Right lobe of liver (tissue), 4 donors: ENCODE measurements at regions not wholly inside any gene's neighbourhood (a gene's known extent, or its start where the extent isn't known, plus 50 kb on each side); places are given as distances from the start of the nearest gene placed in this dataset.

Experiments
- POLR2A ChIP-seq: fragments of 450-650 bp; IDR thresholded peaks from one replicate; pipeline ENCODE4 v1.6.1; 2017; ENCODE audit warnings: antibody characterized with exemption, mild to moderate bottlenecking
- TF ChIP-seq, protein P1 (sequence below), 4 donors: fragments of 200-600 bp in 3 of 4; fragments of 450-650 bp in 1 of 4; IDR thresholded peaks; one replicate each; pipeline versions ENCODE4 v1.5.1 to v1.8.0; 2016 to 2022; ENCODE audit warnings: antibody characterized with exemption in 4 of 4, mild to moderate bottlenecking in 2 of 4
- donor health status: DM: no; HTN: no; CAD: no.
- donor health status: DM: no; HTN: no; CAD: no.
- donor health status: DM: no; HTN: yes; CAD: no.

DNA sequence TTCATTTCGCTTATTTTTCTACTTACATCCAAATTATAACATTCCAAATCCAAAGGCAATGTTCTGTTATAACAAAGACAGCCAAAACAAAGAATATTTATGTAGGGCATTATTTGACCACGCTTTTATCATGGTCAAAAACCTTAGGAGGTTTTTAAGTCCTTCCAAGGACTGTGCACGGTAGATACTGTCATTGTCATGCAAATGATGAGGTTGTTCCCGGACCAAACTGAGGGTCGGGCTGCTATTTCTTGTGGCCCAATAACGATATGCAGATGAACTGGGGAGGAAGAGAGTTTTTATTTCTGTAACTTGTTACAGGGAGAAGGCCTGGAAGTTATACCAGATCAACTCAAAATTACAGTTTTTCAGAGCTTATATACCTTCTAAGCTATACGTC lies 56.6 kb upstream of the STEAP4 start:
- TF ChIP-seq, protein P1, sequence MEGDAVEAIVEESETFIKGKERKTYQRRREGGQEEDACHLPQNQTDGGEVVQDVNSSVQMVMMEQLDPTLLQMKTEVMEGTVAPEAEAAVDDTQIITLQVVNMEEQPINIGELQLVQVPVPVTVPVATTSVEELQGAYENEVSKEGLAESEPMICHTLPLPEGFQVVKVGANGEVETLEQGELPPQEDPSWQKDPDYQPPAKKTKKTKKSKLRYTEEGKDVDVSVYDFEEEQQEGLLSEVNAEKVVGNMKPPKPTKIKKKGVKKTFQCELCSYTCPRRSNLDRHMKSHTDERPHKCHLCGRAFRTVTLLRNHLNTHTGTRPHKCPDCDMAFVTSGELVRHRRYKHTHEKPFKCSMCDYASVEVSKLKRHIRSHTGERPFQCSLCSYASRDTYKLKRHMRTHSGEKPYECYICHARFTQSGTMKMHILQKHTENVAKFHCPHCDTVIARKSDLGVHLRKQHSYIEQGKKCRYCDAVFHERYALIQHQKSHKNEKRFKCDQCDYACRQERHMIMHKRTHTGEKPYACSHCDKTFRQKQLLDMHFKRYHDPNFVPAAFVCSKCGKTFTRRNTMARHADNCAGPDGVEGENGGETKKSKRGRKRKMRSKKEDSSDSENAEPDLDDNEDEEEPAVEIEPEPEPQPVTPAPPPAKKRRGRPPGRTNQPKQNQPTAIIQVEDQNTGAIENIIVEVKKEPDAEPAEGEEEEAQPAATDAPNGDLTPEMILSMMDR (IDR thresholded peaks at IDR 0.05), result no peak
- TF ChIP-seq POLR2A, result no peak
